ENCODE measurements at regions not wholly inside any gene's neighbourhood (a gene's known extent, or its start where the extent isn't known, plus 50 kb on each side); places are given as distances from the start of the nearest gene placed in this dataset.
"Not testable (repeated sequence)": the region's sequence is repeated elsewhere in the genome, so short reads cannot be mapped to it uniquely, and the experiment has no call there.

DNA sequence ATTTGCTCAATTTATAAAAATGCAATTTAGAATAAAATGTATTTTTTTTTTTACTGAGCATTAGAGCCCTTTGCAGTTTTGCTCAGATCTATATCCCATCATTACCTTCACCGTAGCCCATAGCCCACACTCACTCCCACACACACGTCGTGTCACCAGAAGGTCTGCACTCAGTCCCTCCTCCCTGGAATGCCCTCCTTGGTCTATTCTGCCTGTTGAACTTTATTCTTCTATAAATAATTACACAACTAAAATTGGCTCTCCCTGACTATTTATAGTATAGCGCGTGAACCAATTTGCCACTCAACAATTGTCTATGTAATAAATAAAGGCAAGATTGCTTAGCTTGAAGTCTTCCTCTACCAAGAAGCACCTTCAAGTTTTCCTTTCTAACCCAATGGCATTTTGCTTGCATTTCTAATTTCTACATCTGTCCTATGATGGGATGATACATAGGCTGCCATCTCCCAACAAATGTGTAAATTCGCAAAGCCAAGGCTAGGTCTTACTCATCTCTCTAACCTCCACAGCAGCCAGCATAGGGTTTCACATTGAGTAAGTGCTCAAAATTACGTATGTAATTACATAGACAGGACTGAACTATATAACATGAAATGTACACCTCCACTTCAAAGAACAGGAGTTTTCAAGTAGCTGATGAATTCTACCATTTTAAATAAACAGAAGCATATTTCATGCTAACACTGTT lies 172.0 kb upstream of the HES1 start:
- DNase-seq (ENCODE audit: low read depth), result no peak

DNA sequence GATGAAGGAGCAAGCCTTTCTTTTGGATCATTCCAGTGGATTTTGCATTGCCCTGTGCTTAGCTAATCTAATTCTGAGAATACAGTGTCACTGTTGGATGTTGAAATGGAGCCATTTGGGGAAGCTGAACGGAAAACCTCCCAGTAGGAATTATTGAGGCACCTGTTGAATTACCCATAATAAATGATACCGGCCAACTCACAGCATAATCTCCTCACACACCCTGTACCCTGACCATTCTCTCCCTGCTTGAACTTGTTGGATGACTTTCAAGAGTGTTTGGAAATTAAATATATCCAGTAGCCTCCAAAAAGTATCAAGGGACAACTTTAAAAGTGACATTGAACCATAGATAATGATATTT lies 171.4 kb upstream of the HES1 start:
- no peak for DNase-seq (ENCODE audit: low read depth)

DNA sequence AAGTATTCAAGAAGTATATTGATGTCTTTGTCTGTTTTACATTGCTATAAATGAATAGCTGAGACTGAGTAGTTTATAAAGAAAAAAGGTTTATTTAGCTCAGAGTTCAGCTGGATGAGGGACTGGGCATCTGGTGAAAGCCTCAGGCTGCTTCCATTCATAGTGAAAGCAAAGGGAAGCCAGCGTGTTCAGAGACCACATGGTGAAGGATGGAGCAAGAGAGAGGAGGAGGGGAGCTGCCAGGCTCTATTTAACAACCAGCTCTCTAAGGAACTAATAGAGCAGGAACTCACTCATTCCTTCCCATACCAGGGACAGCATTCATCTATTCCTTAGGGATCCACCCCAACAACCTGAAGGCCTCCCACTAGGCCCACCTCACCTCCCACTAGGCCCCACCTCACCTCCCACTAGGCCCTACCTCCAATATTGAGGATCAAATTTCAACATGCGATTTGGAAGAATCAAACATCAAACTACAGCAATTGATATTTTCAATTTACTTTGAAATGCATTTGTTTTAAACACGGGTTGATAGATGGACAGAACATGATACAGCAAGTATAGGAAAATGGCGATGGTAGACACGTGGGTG lies 167.5 kb upstream of the HES1 start:
- no peak for DNase-seq (ENCODE audit: low read depth)

DNA sequence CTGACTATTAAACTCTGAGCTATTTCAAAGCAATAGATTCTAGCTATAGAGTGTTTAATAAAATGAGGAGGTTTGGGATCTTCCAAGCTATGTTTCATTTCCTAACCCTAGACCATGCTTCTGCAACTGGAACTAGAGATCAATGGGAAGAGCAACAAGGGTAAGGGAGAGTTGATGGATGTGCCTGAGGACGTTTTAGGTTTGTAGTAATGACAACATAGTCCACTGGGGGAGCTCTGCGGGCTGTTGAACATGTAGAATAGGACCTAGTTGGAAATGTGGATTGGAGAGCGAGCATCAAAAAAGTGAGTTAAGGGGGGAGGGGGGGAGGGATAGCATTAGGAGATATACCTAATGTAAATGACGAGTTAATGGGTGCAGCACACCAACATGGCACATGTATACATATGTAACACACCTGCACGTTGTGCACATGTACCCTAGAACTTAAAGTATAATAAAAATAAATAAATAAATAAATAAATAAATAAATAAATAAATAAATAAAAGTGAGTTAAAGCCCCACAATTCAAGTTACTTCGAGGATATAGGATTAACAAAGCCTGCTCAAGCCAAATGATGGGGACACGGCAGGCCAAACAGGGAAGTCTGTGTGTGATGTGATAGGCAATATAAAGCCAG lies 165.7 kb upstream of the HES1 start:
- DNase-seq (ENCODE audit: low read depth), result not testable (repeated sequence)

DNA sequence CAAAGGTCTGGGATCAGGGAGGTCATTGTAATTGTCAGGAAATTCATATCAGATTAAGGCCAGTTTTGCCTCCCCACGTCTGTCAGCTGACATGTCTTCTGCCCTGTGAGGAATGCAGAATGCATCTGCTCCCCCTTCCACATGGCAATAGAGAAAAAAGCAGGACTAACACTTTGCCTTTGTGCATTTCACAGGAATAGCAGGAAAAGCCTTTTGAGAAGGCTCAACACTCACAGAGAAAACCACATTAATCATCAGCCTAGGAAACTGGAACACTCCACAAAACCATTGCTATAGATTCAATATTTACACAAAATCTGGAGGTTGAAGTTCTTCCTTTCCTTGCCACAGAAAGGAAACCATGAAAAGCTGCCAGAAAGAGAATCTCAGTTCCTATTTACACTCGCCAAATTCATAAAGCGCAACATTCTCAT lies 165.2 kb upstream of the HES1 start:
- DNase-seq (ENCODE audit: low read depth), result no peak

DNA sequence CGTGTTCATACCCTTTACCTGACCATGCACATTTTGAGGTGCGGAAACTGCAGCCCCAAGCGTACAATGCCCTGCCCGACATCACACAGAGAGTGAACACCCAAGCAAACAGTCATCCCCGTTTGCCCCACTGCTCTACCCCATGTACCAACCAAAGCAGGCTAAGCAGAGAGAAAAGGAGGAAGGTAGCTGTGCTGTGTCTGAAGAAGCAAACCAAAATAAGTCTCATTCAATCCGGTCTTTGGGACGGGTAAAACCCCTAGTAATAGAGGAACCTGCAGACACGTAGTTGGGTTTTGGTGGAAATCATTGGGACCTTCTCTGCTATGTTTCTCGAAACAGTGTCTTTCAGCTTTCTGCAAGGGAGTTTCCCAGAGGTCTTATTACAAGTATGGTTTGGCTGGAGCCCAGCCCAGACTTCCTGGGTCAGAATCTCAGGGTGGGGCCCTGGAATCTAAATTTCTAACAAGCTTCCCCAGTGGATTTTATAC lies 164.6 kb upstream of the HES1 start:
- no peak for DNase-seq (ENCODE audit: low read depth)

DNA sequence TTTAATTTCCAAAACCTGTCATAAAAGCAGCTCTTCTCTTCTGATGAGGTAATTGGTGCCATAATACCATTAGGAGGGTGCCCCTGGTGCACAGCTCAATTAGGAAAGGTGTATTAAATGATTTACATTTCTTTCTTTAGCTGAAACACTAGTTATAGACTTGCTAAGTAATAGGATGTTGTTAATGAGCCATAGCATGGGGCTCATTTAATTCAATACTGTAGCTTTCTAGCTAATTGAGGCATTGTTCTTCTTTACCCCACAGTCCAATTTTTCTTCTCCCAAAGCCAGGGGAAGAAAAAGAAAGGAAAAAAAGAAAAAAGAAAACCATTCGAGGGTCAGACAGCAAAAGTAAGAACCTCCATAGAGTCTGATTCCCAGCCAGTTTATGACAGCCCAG lies 164.0 kb upstream of the HES1 start:
- DNase-seq (ENCODE audit: low read depth), result no peak

DNA sequence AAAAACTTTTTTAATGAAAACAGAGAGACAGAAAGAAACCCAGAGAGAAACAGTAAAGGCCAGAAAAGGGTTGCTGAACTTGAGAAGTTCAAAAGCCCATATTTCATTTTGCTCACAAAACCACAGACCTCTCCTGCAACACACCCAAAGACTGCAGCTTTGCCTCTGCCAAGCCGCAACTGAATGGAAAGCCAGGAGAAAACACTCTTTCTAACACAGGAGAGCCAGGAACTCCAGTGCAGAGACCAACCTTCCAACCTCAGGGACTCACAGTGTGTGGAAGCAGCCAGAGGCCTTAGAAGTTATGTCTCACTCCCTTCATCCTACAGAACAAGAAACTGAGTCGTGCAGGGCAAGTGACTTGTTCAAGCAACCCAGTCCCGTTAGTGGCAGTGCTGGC lies 163.1 kb upstream of the HES1 start:
- DNase-seq (ENCODE audit: low read depth), result no peak

DNA sequence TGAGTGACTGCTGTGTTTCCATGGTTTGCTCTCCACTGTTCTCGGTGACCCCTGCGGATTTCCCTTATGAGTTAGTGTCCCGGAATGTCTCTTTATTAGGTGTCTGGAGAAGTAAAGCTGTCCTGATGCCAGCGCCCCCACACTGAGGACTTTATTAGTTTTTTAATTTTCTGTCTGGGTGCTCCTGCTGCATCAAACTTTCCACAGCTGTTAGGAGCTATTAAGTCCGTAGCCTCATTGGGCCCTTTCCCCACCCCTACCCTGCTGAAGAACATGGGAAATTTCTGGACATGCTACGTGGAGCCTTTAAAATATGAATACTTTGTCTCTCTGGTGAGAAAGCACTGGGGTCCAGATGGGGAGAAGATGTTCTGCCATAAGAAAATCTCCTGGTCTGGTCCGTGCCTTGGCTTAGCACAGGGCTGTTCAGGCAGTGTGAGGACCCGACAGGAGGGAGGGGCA lies 161.7 kb upstream of the HES1 start:
- no peak for DNase-seq (ENCODE audit: low read depth)

DNA sequence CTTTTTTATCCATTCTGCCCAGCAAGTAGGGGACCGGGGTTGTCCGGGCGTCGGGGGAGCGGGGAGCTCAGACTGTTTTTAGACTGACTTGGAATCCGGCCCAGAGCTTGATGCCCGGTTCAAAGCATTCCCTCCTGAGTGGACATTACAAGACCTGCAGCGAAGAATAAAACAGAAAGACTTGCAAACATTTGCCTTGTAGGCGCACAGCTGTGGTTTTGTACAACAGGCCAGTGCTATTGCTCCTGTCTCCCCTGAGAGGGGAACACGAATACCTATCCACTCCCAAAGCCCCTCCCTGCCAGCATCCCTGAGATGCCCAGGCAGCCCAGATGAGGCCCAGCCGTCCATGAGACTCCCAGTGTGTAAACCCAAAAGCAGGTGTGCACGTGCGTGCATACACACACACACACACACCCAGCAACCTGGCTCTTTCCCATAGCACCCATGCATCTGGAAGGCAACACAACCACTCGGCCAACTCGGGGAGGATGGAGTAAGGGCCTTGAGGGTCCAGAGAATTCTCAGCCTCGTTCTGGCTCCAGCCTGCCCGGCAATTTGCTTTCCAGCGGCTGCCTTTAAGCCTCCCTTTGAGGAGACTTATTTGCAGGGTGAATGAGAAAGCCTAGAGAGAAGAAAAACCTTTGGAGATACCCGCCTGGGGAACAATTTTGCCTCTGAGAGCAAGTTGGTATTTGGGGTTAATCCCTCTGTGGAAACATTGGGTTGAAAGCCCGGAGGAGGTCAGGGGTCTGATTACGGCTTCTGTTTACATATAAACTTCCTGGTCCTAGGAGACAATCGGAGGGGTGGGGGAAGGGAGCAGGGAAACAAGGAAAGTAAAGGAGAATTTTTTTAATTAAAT lies 161.0 kb upstream of the HES1 start:
- DNase-seq (ENCODE audit: low read depth), result no peak

DNA sequence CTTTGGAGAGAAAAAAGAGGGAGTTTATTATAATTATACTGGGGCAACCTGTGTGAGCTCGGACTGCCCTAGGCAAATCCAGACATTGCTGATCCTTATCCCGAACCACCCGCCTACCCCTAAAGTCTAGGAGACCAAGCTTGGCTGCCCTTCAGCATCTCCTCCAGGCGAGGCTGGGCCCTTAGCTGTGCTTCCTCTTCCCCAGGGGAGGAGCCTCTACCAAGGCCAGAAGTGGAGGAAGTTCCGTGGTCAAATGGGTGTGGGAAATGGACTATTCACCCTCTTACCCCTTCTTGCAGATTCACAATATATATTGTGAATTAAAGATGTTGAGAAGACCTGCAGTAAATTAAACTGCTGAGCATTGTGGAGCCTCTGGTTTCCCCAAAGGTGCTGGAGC lies 158.3 kb upstream of the HES1 start:
- no peak for DNase-seq (ENCODE audit: low read depth)

DNA sequence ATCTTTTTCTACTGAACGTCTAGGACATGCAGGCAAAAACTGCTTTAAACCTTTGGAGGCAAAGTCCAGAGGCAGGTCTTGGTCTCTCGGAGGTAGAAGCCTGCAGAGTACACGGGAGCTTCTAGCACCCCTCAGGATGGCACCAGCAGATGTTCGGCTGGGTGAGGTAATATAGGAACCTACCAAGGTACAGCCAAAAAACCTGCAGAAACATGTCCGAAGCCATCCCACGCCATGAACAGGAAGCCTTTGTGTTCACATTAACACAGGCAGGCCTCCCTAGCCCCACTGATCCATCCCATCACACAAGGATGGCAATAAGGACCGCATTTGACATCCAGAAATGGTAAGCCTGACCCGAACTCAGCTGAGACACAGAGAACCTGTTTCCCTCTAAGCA lies 157.9 kb upstream of the HES1 start:
- no peak for DNase-seq (ENCODE audit: low read depth)

DNA sequence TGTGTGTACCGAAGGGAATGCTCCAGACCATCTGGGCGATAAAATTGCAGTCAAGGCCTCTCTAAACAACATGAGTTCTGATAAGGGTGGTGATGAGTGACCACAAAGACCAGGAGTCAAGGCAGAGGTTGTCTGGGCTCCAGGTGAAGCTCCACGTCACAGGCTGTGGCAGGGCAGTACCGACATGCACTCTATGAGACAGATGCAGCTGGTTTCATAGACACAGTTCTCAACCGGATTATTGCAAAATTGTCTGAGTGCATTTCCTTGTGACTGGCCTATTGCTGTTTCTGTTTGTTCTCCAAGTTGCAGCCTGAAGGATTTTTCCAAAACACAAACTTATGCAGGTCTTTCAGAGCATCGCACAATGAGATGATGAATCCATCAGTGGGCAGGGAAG lies 157.5 kb upstream of the HES1 start:
- DNase-seq (ENCODE audit: low read depth), result no peak

DNA sequence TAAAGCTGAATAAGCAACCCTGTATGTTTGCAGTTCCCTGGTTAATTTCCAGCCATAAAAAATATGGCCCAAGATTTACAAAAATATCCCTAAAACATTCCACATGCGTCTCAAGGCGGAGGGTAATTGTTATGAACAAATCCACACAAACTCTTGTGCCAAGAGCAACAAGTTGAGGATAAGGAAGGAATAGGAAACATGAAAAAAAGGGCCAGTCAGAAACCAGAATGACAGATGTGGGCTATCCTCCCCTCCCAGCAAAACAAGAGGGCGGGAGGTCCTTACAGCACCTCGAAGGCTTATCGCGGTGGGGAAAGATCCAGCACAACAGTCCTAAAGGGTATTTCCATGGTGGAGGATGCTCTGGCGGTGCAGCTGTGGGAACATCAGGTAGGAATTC lies 155.6 kb upstream of the HES1 start:
- DNase-seq (ENCODE audit: low read depth), result no peak

DNA sequence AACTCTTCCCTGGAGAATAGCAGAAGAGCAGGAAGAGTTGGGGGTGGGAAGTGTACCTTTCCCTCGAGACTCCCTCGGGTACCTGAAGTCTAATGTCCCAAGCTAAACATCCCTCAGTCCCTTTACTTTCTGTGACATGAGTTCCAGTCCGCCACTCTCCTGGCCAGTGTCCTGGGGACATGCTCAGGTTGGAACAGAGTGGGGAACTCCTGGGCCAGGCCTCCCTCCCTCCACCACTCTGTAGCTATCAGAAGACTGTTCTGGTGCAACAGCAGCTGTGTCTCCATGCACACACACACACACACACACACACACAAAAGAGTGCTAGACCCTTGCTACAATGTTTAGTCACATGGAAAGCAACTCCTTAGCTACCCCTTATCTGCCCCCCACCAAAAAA lies 155.0 kb upstream of the HES1 start:
- no peak for DNase-seq (ENCODE audit: low read depth)

DNA sequence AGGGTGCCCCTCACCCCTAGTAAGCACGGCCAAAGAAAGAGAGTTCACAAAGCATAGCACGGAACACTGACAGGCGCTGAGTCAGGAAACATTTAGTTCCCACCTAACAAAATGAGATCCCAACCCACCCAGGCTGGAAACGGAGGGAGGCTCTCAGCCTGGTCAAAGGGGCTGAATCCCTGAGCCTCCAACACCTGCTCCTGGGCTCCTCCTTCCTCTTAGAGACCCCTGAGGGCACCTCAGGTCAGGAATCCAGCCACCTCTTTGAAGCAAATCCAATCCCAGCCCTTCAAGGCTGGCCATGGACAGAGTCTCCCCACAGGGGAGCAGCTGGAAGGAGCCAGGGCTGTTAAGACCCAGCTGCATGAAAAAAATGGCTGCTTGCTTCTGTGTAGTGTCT lies 154.4 kb upstream of the HES1 start:
- DNase-seq (ENCODE audit: low read depth), result no peak

DNA sequence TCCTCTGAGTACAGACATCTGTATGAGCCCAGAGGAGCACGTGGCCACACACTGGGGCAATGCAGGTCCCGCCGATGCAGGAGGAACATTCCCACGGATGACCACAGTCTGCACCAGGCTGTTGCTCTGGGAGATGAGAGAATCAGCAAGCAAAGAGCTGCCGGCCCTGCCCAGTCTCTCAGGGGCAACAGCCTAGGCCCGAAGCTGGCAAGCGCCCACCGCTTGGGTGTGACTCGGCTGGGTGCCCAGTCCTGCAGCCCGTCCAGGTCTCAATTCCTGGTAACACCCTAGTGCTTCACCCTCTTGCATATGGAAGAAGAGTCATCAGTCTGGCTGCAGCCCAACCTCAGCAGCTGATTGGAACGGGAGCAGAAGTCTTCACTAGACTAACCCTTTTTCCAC lies 153.7 kb upstream of the HES1 start:
- DNase-seq (ENCODE audit: low read depth), result no peak

DNA sequence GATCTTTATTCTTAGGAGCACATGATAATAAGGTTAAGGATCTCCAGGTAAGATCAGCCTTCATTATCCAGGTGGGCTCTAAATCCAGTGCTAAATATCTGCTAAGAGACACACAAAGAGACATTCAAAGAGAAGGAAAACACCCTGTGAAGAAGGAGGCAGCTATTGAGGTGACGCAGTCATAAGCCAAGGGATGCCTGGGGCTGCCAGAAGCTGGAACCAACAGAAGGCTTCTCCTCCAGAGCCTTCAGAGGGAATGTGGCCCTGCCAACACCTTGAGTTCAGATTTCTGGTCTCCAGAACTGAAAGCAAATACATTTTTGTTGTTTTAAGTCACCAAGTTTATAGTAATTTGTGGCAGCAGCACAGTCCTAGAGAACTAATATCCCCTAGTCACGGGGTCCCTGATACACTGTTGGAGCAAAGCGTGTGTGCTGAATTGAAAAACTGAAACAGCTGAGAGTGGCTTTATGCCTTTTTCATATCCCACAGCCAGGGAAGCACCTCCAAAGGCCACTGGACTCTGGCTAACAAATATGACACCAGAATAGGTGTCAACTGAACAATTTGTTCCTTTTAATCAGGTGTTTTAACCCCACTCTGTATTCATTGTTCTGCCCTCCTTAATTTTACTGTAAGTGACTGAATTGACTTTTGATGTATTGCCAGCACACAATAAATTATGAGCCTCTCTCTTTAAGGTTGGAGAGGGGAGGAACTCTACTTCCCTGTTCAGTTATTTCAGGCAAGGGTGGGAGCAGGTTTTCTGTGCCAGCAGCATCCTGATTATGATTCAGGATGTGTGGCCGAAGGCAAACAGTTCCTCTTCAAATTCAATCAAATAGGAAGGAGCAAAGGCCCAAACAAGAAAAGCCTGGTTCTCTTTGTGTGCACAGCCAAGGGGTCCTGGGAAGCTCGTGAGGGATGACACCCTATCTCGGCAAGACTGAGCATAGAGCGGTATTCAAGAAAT lies 151.8 kb upstream of the HES1 start:
- no peak for DNase-seq (ENCODE audit: low read depth)

DNA sequence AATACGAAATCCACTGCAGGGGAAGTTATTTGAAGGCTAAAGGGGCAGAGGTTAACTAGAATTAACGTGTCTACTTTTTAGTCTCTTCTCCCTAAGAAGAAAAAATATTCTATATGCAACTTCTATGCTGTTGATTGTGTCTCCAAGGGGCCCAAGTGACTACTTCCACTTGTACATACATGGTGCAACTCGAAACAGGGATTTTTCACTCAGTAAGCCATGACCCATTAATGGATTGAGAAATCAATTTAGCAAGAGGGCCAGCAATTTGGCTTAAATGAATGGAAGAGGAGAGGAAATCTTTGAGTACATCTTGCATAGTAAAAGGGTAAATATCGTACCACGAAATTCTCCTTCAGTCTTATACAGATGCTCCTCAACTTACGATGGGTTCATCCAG lies 151.1 kb upstream of the HES1 start:
- no peak for DNase-seq (ENCODE audit: low read depth)

DNA sequence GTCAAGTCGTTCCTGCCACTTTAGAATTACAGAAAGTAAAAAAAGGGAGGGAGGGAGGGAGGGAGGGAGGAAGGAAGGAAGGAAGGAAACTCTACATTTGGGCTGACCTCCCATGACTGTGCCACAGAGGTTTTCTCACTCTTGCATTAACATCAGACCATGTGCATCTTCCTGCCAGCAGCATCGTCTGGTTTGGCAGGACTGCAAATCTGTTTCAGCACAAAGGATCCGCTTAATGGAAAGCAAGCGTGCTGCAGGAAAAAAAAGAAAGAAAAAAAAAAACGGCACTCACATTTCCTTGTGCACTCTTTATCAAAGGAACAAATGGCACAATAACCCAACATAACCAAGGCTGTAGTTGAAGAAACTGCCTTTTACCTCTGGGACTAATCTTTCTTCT lies 148.8 kb upstream of the HES1 start:
- DNase-seq (ENCODE audit: low read depth), result no peak

DNA sequence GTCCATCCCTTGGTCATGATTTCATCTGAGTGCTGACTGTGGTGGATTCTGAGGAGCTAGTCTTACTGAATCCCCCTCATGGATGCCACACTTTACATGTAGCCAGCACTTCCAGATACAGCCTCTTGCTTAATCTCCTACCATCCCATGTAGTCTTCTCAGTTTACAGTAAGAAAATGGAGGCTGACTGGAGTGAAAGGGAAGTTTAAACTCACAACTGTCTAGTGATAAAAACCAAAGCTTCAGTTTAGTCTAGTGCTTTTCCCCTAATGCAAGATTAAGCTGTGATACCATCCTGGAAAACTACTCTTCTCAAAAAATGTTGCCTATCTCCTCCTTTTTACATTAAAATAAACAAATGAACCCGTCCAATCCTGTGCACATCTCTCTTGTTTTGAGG lies 146.8 kb upstream of the HES1 start:
- DNase-seq (ENCODE audit: low read depth), result no peak
